HG03442 (cell line): ENCODE measurements at regions not wholly inside any gene's neighbourhood (a gene's known extent, or its start where the extent isn't known, plus 50 kb on each side); places are given as distances from the start of the nearest gene placed in this dataset.

Experiments used
- ATAC-seq: cut with Tn5 transposase; IDR thresholded peaks from one replicate; pipeline ENCODE4 v1.9.1; 2021; ENCODE audit warnings: mild to moderate bottlenecking, moderate library complexity; ENCODE audit not compliant: unreplicated experiment

- no peak for ATAC-seq
Observed at GRCh38 chr2:217329023-217329431, 469.2 kb upstream of the TNP1 start.

GRCh38 chr2:217328622-217328978 is 468.7 kb upstream of the TNP1 start:
- no peak for ATAC-seq

GRCh38 chr2:217327953-217328621 is 468.2 kb upstream of the TNP1 start:
- ATAC-seq: no peak

GRCh38 chr2:217326238-217327022 is 466.6 kb upstream of the TNP1 start:
- ATAC-seq: no peak

- no peak for ATAC-seq
Observed at GRCh38 chr2:217325816-217326215, 466.0 kb upstream of the TNP1 start.

GRCh38 chr2:217325251-217325650 is 465.4 kb upstream of the TNP1 start:
- no peak for ATAC-seq

- ATAC-seq: peak; percentile 68
Observed at GRCh38 chr2:217316743-217317142, 456.9 kb upstream of the TNP1 start.

GRCh38 chr2:217314021-217314460 is 454.2 kb upstream of the TNP1 start:
- no peak for ATAC-seq

- no peak for ATAC-seq
Observed at GRCh38 chr2:217313386-217313785, 453.5 kb upstream of the TNP1 start.

- no peak for ATAC-seq
Observed at GRCh38 chr2:217309056-217309455, 449.2 kb upstream of the TNP1 start.

- ATAC-seq: no peak
Observed at GRCh38 chr2:217307023-217307422, 447.2 kb upstream of the TNP1 start.

GRCh38 chr2:217305882-217306281 is 446.0 kb upstream of the TNP1 start:
- ATAC-seq: no peak

GRCh38 chr2:217304582-217304981 is 444.7 kb upstream of the TNP1 start:
- ATAC-seq: no peak

- no peak for ATAC-seq
Observed at GRCh38 chr2:217302856-217303255, 443.0 kb upstream of the TNP1 start.

- ATAC-seq: no peak
Observed at GRCh38 chr2:217301142-217301925, 441.5 kb upstream of the TNP1 start.

GRCh38 chr2:217299590-217299989 is 439.7 kb upstream of the TNP1 start:
- no peak for ATAC-seq

GRCh38 chr2:217297096-217297495 is 437.2 kb upstream of the TNP1 start:
- ATAC-seq: no peak

- no peak for ATAC-seq
Observed at GRCh38 chr2:217294818-217295217, 435.0 kb upstream of the TNP1 start.

GRCh38 chr2:217294211-217294610 is 434.3 kb upstream of the TNP1 start:
- no peak for ATAC-seq

GRCh38 chr2:217293607-217294006 is 433.7 kb upstream of the TNP1 start:
- no peak for ATAC-seq

GRCh38 chr2:217293046-217293445 is 433.2 kb upstream of the TNP1 start:
- ATAC-seq: no peak

GRCh38 chr2:217291259-217291658 is 431.4 kb upstream of the TNP1 start:
- no peak for ATAC-seq
